Liver (tissue), 3 donors: ENCODE measurements at regions not wholly inside any gene's neighbourhood (a gene's known extent, or its start where the extent isn't known, plus 50 kb on each side); places are given as distances from the start of the nearest gene placed in this dataset.
"Not testable (repeated sequence)": the region's sequence is repeated elsewhere in the genome, so short reads cannot be mapped to it uniquely, and the experiment has no call there.

Source experiments
- SP1 ChIP-seq: IDR thresholded peaks from 2 replicates; pipeline ENCODE4 v1.6.1; 2018; ENCODE audit warnings: antibody characterized with exemption, mild to moderate bottlenecking
- TF ChIP-seq, protein P1 (sequence below): fragments of 150-350 bp; IDR thresholded peaks from 2 replicates; pipeline ENCODE4 v1.5.1; 2017; ENCODE audit warnings: improper control_type of control experiment, low read depth, low read length; ENCODE audit not compliant: missing input control
- donor health status: healthy.
- donor health status: healthy.

GRCh38 chr10:3313784-3314444 is 141.3 kb upstream of the PITRM1 start:
- TF ChIP-seq, protein P1, sequence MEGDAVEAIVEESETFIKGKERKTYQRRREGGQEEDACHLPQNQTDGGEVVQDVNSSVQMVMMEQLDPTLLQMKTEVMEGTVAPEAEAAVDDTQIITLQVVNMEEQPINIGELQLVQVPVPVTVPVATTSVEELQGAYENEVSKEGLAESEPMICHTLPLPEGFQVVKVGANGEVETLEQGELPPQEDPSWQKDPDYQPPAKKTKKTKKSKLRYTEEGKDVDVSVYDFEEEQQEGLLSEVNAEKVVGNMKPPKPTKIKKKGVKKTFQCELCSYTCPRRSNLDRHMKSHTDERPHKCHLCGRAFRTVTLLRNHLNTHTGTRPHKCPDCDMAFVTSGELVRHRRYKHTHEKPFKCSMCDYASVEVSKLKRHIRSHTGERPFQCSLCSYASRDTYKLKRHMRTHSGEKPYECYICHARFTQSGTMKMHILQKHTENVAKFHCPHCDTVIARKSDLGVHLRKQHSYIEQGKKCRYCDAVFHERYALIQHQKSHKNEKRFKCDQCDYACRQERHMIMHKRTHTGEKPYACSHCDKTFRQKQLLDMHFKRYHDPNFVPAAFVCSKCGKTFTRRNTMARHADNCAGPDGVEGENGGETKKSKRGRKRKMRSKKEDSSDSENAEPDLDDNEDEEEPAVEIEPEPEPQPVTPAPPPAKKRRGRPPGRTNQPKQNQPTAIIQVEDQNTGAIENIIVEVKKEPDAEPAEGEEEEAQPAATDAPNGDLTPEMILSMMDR = not testable (repeated sequence)
- not testable (repeated sequence) for TF ChIP-seq SP1
